H9 (cell line): ENCODE measurements at regions not wholly inside any gene's neighbourhood (a gene's known extent, or its start where the extent isn't known, plus 50 kb on each side); places are given as distances from the start of the nearest gene placed in this dataset.

ENCODE experiments used
- DNase-seq: peaks from one replicate; pipeline ENCODE4 v3.0.0-alpha.2; 2017
- H2AFZ ChIP-seq: one replicate; pipeline ENCODE4 v1.6.1; 2013; ENCODE audit warnings: mild to moderate bottlenecking, low read length, control low read depth, moderate library complexity
- H2AK5ac ChIP-seq: 2 replicates; pipeline ENCODE4 v1.6.1; 2013; ENCODE audit warnings: low read length, control low read depth, mixed read lengths; ENCODE audit not compliant: insufficient read length
- H2BK120ac ChIP-seq: one replicate; pipeline ENCODE4 v1.6.1; 2013; ENCODE audit warnings: low read depth, mild to moderate bottlenecking, low read length, control low read depth, inconsistent platforms; ENCODE audit not compliant: poor library complexity, severe bottlenecking
- H2BK12ac ChIP-seq: 2 replicates; pipeline ENCODE4 v1.6.1; 2013; ENCODE audit warnings: low read length, control low read depth, mixed read lengths, low read depth; ENCODE audit not compliant: insufficient read length
- H2BK15ac ChIP-seq: 2 replicates; pipeline ENCODE4 v1.6.1; 2013; ENCODE audit warnings: low read depth, low read length, control low read depth
- H2BK20ac ChIP-seq: one replicate; pipeline ENCODE4 v1.6.1; 2013; ENCODE audit warnings: low read depth, mild to moderate bottlenecking, low read length, control low read depth, inconsistent platforms; ENCODE audit not compliant: poor library complexity, severe bottlenecking
- H2BK5ac ChIP-seq: 2 replicates; pipeline ENCODE4 v1.6.1; 2013; ENCODE audit warnings: low read length, control low read depth, mixed read lengths; ENCODE audit not compliant: insufficient read length
- H3K14ac ChIP-seq: 2 replicates; pipeline ENCODE4 v1.6.1; 2013; ENCODE audit warnings: low read length, control low read depth; ENCODE audit not compliant: insufficient read depth
- H3K18ac ChIP-seq: 2 replicates; pipeline ENCODE4 v1.6.1; 2013; ENCODE audit warnings: low read depth, mild to moderate bottlenecking, mixed read lengths, low read length, control low read depth; ENCODE audit not compliant: insufficient read length
- H3K23ac ChIP-seq: 2 replicates; pipeline ENCODE4 v1.6.1; 2013; ENCODE audit warnings: low read length, control low read depth, mixed read lengths, low read depth; ENCODE audit not compliant: insufficient read length
- H3K23me2 ChIP-seq: 2 replicates; pipeline ENCODE4 v1.6.1; 2013; ENCODE audit warnings: low read depth, mild to moderate bottlenecking, mixed read lengths, low read length, control low read depth; ENCODE audit not compliant: insufficient read length, poor library complexity, severe bottlenecking
- H3K27ac ChIP-seq: 2 replicates; pipeline ENCODE4 v1.5.1; 2013; ENCODE audit warnings: low read length, control low read depth, mixed read lengths, low read depth; ENCODE audit not compliant: insufficient read length
- H3K27me3 ChIP-seq: 2 replicates; pipeline ENCODE4 v1.6.1; 2013; ENCODE audit warnings: low read length, control low read depth, inconsistent platforms; ENCODE audit not compliant: insufficient read depth
- H3K4ac ChIP-seq: 2 replicates; pipeline ENCODE4 v1.6.1; 2013; ENCODE audit warnings: low read depth, mild to moderate bottlenecking, control low read depth, inconsistent platforms, low read length, moderate library complexity
- H3K4me1 ChIP-seq: 2 replicates; pipeline ENCODE4 v1.6.1; 2013; ENCODE audit warnings: low read length, control low read depth, inconsistent platforms; ENCODE audit not compliant: insufficient read depth
- H3K4me2 ChIP-seq: 2 replicates; pipeline ENCODE4 v1.6.1; 2013; ENCODE audit warnings: low read length, control low read depth, mixed read lengths; ENCODE audit not compliant: insufficient read length, insufficient read depth
- H3K56ac ChIP-seq: 2 replicates; pipeline ENCODE4 v1.6.1; 2013; ENCODE audit warnings: low read depth, mild to moderate bottlenecking, mixed read lengths, low read length, control low read depth; ENCODE audit not compliant: insufficient read length
- H3K79me1 ChIP-seq: 2 replicates; pipeline ENCODE4 v1.6.1; 2013; ENCODE audit warnings: low read depth, mild to moderate bottlenecking, moderate library complexity, low read length, control low read depth, inconsistent platforms; ENCODE audit not compliant: insufficient read depth, poor library complexity, severe bottlenecking
- H3K79me2 ChIP-seq: 2 replicates; pipeline ENCODE4 v1.6.1; 2013; ENCODE audit warnings: low read length, control low read depth, inconsistent platforms; ENCODE audit not compliant: insufficient read depth
- H3K9ac ChIP-seq: 2 replicates; pipeline ENCODE4 v1.6.1; 2013; ENCODE audit warnings: low read length, control low read depth, mixed read lengths; ENCODE audit not compliant: insufficient read length; ENCODE audit errors: extremely low read depth
- H3K9me3 ChIP-seq: one replicate; pipeline ENCODE4 v1.6.1; 2013; ENCODE audit warnings: low read depth, low read length, inconsistent platforms; ENCODE audit not compliant: control insufficient read depth
- H3T11ph ChIP-seq: one replicate; pipeline ENCODE4 v1.6.1; 2013; ENCODE audit warnings: mild to moderate bottlenecking, low read length, control low read depth, inconsistent platforms
- H4K20me1 ChIP-seq: one replicate; pipeline ENCODE4 v1.6.1; 2013; ENCODE audit not compliant: control insufficient read depth, insufficient read length, insufficient read depth
- H4K5ac ChIP-seq: 2 replicates; pipeline ENCODE4 v1.6.1; 2013; ENCODE audit warnings: low read depth, mild to moderate bottlenecking, mixed read lengths, low read length, control low read depth; ENCODE audit not compliant: insufficient read length
- H4K8ac ChIP-seq: replicated peaks from 2 replicates; pipeline ENCODE4 v1.6.1; 2013; ENCODE audit warnings: low read length, control low read depth, mixed read lengths, low read depth; ENCODE audit not compliant: insufficient read length
- H4K91ac ChIP-seq: 2 replicates; pipeline ENCODE4 v1.6.1; 2013; ENCODE audit warnings: low read depth, mild to moderate bottlenecking, moderate library complexity, mixed read lengths, low read length, control low read depth; ENCODE audit not compliant: insufficient read length
- H3K27ac Mint-ChIP-seq, 3 experiments: 2 replicates in 2 of 3; 3 replicates in 1 of 3; pipeline ENCODE4 v1.8.0; 2020 to 2021; ENCODE audit warnings: mixed read lengths in 3 of 3, mild to moderate bottlenecking in 1 of 3, moderate library complexity in 1 of 3
- H3K27me3 Mint-ChIP-seq: 2 replicates; pipeline ENCODE4 v1.8.0; 2021; ENCODE audit warnings: low read depth, mild to moderate bottlenecking, moderate library complexity, mixed read lengths
- H3K36me3 Mint-ChIP-seq, 3 experiments: 2 replicates in 2 of 3; 3 replicates in 1 of 3; pipeline ENCODE4 v1.8.0; 2020 to 2021; ENCODE audit warnings: low read depth in 3 of 3, mixed read lengths in 3 of 3; ENCODE audit not compliant: insufficient read depth in 1 of 3
- H3K4me1 Mint-ChIP-seq, 2 experiments: 2 replicates each; pipeline ENCODE4 v1.8.0; 2020; ENCODE audit warnings: mixed read lengths in 2 of 2
- H3K4me3 Mint-ChIP-seq, 2 experiments: 2 replicates in 1 of 2; 3 replicates in 1 of 2; pipeline ENCODE4 v1.8.0; 2020 to 2021; ENCODE audit warnings: mild to moderate bottlenecking in 2 of 2, mixed read lengths in 2 of 2, moderate library complexity in 1 of 2
- H3K9me3 Mint-ChIP-seq, 2 experiments: 2 replicates in 1 of 2; 3 replicates in 1 of 2; pipeline ENCODE4 v1.8.0; 2020; ENCODE audit warnings: mild to moderate bottlenecking in 2 of 2, mixed read lengths in 2 of 2, moderate library complexity in 1 of 2
- TF ChIP-seq, protein P1 (sequence below): fragments of 200-600 bp; sonication (generic); conservative IDR thresholded peaks from 3 replicates; pipeline ENCODE4 v1.8.0; 2021; ENCODE audit warnings: antibody characterized with exemption, mild to moderate bottlenecking

DNA sequence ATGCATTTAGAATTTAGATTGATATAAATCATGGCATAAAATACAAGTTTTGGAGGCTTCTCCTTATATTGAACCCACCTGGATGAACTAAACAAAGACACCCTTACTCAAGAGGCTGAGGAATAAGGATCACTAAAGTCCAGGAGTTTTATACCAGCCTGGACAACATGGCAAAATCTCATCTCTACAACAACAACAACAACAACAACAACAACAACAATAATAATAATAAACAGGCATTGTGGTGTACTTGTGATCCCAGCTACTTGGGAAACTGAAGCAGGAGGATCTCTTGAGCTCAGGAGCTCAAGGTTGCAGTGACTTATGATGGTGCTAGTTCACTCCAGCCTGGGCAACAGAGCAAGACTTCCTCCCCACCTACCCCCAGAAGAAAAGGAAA, 558.0 kb downstream of the TOX3 start:
- no peak overlapping the region for H4K91ac ChIP-seq
- H3K27ac ChIP-seq, result no peak overlapping the region
- no peak overlapping the region for H3K4me3 Mint-ChIP-seq
- no peak overlapping the region for H3K27ac Mint-ChIP-seq
- H2BK15ac ChIP-seq, result no peak overlapping the region
- H2BK5ac ChIP-seq, result no peak overlapping the region
- 0 out of 2 replicates have a peak, but pooled peaks cover 1% of the 10 kb centered on the region for H3K27me3 Mint-ChIP-seq
- no peak overlapping the region for H3K18ac ChIP-seq
- H3K79me1 ChIP-seq, result no peaks in the 10 kb centered on the region
- no peak for DNase-seq
- H4K8ac ChIP-seq, result no peak overlapping the region
- H3K36me3 Mint-ChIP-seq, result 0 out of 7 replicates have a peak, but pooled peaks cover 0 to 2% (median 0%) of the 10 kb centered on the region in 3 experiments
- no peaks in the 10 kb centered on the region for H3K23me2 ChIP-seq
- H4K20me1 ChIP-seq, result no peaks in the 10 kb centered on the region
- H3K4me1 Mint-ChIP-seq, result no peaks in the 10 kb centered on the region
- H3K4ac ChIP-seq, result no peak overlapping the region
- H2BK120ac ChIP-seq, result no peak overlapping the region
- H3T11ph ChIP-seq, result no peak overlapping the region
- no peak overlapping the region for H3K56ac ChIP-seq
- TF ChIP-seq, protein P1, sequence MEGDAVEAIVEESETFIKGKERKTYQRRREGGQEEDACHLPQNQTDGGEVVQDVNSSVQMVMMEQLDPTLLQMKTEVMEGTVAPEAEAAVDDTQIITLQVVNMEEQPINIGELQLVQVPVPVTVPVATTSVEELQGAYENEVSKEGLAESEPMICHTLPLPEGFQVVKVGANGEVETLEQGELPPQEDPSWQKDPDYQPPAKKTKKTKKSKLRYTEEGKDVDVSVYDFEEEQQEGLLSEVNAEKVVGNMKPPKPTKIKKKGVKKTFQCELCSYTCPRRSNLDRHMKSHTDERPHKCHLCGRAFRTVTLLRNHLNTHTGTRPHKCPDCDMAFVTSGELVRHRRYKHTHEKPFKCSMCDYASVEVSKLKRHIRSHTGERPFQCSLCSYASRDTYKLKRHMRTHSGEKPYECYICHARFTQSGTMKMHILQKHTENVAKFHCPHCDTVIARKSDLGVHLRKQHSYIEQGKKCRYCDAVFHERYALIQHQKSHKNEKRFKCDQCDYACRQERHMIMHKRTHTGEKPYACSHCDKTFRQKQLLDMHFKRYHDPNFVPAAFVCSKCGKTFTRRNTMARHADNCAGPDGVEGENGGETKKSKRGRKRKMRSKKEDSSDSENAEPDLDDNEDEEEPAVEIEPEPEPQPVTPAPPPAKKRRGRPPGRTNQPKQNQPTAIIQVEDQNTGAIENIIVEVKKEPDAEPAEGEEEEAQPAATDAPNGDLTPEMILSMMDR, result no peak
- H4K5ac ChIP-seq, result no peak overlapping the region
- no peak overlapping the region for H2AK5ac ChIP-seq
- H3K79me2 ChIP-seq, result no peaks in the 10 kb centered on the region
- no peak overlapping the region for H3K9ac ChIP-seq
- no peak overlapping the region for H2AFZ ChIP-seq
- H3K9me3 Mint-ChIP-seq, result peaks cover 0 to 2% of the 10 kb centered on the region in 2 experiments; a peak in 1 of 5 replicates
- H3K27me3 ChIP-seq, result no peaks in the 10 kb centered on the region
- H3K14ac ChIP-seq, result no peak overlapping the region
- no peaks in the 10 kb centered on the region for H3K4me1 ChIP-seq
- no peak overlapping the region for H2BK12ac ChIP-seq
- no peak overlapping the region for H3K23ac ChIP-seq
- H2BK20ac ChIP-seq, result no peak overlapping the region
- H3K4me2 ChIP-seq, result no peak overlapping the region
- H3K9me3 ChIP-seq, result no peaks in the 10 kb centered on the region
